NCI-H82 treated with DMSO at 0.1 percent for 48 hours (cell line): ENCODE measurements at regions not wholly inside any gene's neighbourhood (a gene's known extent, or its start where the extent isn't known, plus 50 kb on each side); places are given as distances from the start of the nearest gene placed in this dataset.
"Not testable (repeated sequence)": the region's sequence is repeated elsewhere in the genome, so short reads cannot be mapped to it uniquely, and the experiment has no call there.

Experiments
- DNase-seq: peaks from one replicate; lab custom pipeline; 2025; ENCODE audit not compliant: unreplicated experiment; lab: John Stamatoyannopoulos, UW

GRCh38 chr5:34096033-34096432 lies 53.0 kb upstream of the C1QTNF3 start:
- DNase-seq = not testable (repeated sequence)

GRCh38 chr5:34099891-34100290 lies 56.9 kb upstream of the C1QTNF3 start:
- DNase-seq = not testable (repeated sequence)

GRCh38 chr5:34101567-34101966 lies 58.6 kb upstream of the C1QTNF3 start:
- DNase-seq = not testable (repeated sequence)

GRCh38 chr5:34108897-34109296 lies 65.9 kb upstream of the C1QTNF3 start:
- not testable (repeated sequence) for DNase-seq

GRCh38 chr5:34124280-34124679 lies 81.3 kb upstream of the C1QTNF3 start:
- DNase-seq = not testable (repeated sequence)

- DNase-seq = not testable (repeated sequence)
Measured at GRCh38 chr5:34125354-34125753, 82.3 kb upstream of the C1QTNF3 start.

GRCh38 chr5:34126741-34127140 lies 83.7 kb upstream of the C1QTNF3 start:
- DNase-seq = not testable (repeated sequence)

- DNase-seq = not testable (repeated sequence)
Measured at GRCh38 chr5:34127818-34128217, 84.8 kb upstream of the C1QTNF3 start.

- DNase-seq = not testable (repeated sequence)
Measured at GRCh38 chr5:34128890-34129289, 85.9 kb upstream of the C1QTNF3 start.

DNA sequence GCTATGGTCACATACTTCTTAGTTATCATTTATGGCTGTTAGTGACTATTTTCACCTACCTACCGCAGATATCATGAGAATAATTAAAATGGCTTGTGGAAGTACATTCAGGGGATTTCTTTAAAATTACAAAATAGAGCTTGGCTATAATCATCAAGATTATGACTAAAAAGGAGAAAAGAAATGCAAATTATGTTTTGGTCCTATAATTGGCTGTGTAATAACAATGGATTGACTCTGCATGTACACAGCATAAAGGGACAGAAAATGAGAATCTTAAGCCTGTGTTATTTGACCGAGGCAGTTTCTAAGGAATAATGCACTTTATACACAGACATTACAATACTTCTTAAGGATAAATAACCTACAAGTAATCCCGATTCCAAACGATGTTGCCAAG lies 112.0 kb upstream of the C1QTNF3 start:
- not testable (repeated sequence) for DNase-seq

DNA sequence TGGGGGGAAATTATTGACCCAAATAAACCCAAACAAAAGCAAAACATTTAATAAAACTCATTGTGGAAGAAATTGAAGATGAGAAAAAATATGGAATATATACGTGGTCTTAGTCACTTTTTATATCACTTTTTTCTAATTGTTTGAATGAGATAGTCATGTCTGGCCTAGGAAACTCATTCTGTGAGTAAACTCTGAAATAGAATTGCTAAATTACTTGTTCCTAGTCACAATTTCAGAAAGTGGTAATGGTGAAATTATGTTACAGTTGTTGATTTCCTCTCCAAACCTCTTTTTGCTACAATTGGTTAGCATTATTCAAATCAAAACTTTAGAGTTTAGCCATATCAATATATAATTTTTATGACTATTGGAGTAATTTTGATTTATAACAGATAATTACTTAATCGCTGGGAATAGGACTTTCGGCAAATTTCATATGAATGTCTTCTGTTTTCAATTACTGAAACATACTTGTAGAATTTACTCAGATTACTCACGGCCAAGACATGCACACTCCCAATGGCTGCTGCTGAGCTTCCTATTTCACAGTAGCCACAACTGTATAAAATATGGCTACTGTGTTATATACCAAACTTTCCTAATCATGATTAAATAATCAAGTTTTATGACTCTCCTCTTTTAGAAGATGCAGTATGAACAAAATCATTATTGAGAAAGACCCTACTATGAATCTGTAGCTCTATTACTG lies 113.8 kb upstream of the C1QTNF3 start:
- DNase-seq = not testable (repeated sequence)

- DNase-seq = not testable (repeated sequence)
Measured at GRCh38 chr5:34160904-34161303, 117.9 kb upstream of the C1QTNF3 start.

GRCh38 chr5:34171398-34171797 lies 128.4 kb upstream of the C1QTNF3 start:
- not testable (repeated sequence) for DNase-seq

- DNase-seq = not testable (repeated sequence)
Measured at GRCh38 chr5:34179453-34180190, 136.6 kb upstream of the C1QTNF3 start.

DNA sequence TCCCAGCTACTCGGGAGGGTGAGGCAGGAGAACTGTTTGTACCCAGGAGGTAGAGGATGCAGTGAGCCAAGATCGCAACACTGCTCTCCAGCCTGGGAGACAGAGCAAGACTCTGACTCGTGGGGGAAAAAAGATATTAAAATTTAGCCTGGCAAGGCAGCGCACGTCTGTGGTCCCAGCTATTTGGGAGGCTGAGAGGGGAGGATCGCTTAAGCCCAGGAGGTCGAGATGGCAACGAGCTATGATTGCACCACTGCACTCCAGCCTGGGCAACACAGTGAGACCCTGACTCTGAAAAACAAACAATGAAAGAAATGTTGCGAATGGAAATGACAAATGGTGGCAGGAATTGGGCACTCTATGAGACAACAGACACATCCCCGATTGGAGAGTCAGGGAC lies 137.2 kb upstream of the C1QTNF3 start:
- not testable (repeated sequence) for DNase-seq

- not testable (repeated sequence) for DNase-seq
Measured at GRCh38 chr5:34180940-34181614, 138.1 kb upstream of the C1QTNF3 start.

GRCh38 chr5:34185005-34185404 lies 142.0 kb upstream of the C1QTNF3 start:
- not testable (repeated sequence) for DNase-seq

GRCh38 chr5:34185572-34185971 lies 142.6 kb upstream of the C1QTNF3 start:
- not testable (repeated sequence) for DNase-seq

DNA sequence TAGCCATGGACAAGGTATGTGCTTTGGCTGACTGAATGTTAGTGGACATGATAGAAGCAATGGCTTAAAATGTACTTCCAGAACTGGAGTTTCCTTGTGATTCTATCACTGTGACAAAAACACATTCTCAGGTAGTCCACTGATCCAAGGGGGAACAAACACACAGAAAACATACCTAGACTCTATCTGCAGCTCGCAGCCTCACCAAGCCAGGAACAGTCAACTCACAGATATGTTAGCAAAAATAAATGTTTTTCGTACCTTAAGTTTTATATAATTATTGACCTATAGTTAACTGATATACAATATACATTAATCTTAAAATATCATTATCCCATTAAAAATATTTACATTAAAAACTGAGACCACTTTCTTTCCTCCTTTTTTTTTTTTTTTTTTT lies 143.1 kb upstream of the C1QTNF3 start:
- not testable (repeated sequence) for DNase-seq

- not testable (repeated sequence) for DNase-seq
Measured at GRCh38 chr5:34186865-34187264, 143.9 kb upstream of the C1QTNF3 start.

DNA sequence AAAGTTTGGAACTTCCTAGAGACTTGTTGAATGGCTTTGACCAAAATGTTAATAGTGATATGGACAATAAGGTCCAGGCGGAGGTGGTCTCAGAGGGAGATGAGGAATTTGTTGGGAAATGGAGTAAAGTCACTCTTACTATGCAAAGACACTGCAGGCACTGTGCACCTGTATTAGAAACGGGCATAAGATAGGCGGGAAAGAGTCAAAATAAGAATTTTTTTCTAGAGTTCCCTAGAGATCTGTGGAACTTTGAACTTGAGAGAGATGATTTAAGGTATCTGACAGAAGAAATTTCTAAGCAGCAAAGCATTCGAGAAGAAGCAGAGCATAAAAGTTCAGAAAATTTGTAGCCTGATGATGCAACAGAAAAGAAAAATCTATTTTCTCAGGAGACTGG lies 144.4 kb upstream of the C1QTNF3 start:
- not testable (repeated sequence) for DNase-seq
